ENCODE measurements at regions not wholly inside any gene's neighbourhood (a gene's known extent, or its start where the extent isn't known, plus 50 kb on each side); places are given as distances from the start of the nearest gene placed in this dataset.

DNA sequence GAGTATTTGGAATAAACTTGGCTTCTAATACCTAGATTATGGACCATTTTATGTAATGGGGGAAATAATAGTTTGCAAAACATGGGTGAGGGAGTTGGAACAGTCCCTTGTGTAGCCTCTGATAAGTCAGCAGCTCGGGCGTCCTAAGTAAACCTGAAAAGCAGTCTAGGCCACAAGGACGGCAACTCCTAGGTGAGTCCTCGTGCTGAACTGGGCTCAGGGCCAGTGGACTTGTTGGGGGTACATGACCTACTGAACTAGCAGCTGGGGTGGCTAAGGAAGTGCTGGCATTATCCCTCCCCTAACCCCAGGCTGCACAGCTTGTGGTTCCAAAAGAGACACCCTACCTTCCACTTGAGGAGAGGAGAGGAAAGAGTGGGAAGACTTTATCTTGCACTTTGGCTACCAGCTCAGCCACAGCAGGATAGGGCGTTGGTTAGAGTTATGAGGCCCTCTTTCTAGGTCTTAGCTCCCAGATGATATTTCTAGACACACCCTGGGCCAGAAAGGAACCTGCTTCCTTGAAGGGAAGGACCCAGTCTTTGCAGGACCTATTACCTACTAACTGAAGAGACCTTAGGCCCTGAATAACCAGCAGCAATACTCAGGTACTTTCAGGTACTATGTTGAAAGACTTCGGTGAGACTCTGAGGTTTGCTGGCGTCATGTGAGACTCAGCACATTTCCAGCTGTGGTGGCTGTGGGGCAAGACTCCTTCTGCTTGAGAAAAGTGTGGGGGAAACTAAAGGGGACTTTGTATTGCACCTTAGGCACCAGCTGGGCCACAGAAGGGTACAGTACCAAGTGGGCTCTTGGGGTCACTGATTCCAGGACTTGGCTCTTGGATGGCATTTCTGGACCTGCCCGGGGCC, 71.0 kb downstream of the AQP4 start:
- H3K27ac ChIP-seq = no peak overlapping the region
- DNase-seq (ENCODE audit: low read depth, low spot score) = no peak

DNA sequence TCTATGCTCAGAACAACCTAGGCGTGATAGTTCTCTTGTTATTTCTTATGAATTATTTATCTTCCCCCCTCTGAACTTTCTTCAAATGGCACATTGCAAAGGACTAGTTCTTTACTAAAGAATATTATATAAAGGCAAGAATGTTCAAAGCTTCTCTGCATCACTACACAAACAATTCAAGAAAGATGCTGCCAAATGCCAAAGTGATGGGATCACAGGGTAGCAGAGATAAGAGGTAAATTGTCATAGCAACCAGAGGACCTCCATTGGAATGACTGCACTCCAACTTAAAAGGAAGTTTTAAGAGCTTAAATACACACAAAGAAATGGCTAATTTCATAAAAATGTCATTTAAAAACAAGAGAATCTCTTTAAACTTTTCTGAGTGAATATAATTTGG, 72.8 kb downstream of the AQP4 start:
- H3K27ac ChIP-seq = no peak overlapping the region
- no peak for DNase-seq (ENCODE audit: low read depth, low spot score)

DNA sequence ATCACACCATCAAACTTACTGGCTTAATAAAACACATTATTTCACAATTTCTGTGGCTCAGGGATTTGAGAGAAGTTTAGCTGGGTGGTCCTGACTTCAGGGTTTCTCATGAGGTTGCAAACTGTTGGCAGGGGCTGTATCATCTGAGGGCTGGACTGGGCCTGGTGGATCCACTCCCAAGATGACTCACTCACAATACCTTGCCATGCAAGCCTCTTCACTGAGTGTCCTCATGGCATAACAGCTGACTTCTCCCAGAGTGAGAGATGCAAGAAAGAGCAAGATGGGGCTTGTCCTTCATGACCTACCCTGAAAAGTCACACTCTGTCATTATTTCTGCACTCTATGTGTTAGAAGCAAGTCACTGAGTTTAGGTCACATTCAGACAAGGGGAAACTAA, 73.8 kb downstream of the AQP4 start:
- H3K27ac ChIP-seq = peak overlapping the region; percentile 43
- peak; percentile 88 for DNase-seq (ENCODE audit: low read depth, low spot score)

DNA sequence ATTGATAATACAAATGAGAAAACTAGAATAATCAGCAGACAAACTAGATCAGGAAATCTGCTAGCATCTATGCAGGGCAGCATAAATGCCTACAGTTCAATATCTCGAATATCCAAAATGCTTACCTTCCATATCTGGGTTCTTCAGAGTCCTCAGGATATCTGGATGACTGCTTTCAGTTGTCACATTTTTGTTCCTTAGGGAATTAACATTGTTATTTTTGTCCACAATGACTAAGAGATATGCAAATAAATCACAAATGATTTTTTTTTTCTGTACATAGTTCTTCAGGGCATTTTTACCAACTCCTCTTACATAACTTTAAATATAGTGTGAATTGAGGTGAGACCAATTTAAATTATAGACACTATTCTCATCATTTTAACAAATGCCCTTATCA, 80.9 kb downstream of the AQP4 start:
- H3K27ac ChIP-seq = no peak overlapping the region
- DNase-seq (ENCODE audit: low read depth, low spot score) = no peak

DNA sequence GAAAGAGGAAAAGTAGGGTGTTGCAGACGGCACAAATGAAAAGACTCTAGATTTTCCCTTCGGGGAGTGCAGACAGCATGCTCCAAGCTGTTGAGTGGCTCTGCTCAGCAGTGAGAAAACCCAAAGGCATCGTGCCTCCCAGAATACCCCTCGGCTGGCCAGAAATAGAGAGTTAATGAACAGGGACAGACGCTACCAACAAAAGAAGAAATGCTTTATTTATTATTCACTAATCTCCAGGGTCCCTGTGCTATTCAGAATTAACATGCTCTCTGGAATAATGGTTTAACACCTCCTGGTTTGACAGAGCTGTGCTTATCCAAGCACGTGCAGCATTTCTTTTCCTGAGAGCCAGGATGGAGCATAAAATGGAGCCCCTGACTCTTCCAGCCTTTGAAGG, 82.3 kb downstream of the AQP4 start:
- DNase-seq (ENCODE audit: low read depth, low spot score) = no peak
- no peak overlapping the region for H3K27ac ChIP-seq

DNA sequence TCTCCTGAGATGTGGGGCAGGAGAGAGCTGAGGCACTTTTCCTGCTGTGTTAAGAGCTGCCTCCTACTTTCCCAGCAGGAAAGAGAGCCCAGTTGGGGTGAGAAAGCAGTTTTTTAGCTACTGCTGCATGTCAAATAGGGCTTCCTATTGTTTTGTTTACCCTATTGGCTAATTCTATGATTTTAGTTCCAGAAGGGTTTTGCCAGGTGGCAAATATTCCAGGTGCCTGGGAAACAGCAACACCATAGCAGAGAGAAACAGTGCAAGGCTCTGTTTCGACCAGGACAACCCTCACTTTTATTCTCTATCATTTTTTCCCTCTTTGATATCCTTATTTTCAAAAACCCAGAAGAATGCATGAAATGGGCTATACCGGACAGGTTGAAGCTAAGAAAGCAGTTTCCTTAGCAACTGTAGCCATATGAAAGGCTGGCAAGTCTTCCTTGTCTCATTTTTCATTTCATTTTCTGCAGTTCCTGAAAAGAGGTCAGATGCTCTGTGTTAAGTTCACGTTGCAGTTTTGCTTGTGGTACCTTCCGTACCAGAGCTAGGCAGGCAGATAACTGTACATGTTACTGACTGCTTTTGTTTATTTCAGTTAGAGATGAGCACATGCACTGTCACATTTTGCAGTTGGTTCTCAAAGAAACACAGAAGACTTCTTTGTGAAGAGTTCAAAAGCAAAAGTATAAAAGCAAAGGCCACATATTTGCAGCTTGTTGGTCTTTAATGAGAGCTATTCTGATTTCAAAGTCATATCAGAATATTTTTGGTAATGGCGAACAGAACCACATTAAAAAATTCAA, 84.8 kb downstream of the AQP4 start:
- DNase-seq (ENCODE audit: low read depth, low spot score) = no peak
- no peak overlapping the region for H3K27ac ChIP-seq

DNA sequence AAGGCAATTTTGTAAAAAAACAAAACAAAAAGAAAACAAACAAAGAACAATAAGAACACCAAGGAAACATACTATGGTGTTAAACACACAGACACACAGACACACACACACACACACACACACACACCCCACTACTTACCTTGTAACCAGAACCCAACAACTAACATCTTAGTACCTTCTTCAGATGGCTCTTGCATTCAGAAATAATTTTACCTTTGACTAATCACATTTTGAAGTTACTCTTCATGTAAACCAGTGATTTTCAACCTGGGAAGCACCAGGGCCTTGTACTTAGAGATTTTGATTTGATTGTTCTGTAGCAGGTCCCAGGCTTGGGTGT, 87.5 kb downstream of the AQP4 start:
- no peak overlapping the region for H3K27ac ChIP-seq
- no peak for DNase-seq (ENCODE audit: low read depth, low spot score)

DNA sequence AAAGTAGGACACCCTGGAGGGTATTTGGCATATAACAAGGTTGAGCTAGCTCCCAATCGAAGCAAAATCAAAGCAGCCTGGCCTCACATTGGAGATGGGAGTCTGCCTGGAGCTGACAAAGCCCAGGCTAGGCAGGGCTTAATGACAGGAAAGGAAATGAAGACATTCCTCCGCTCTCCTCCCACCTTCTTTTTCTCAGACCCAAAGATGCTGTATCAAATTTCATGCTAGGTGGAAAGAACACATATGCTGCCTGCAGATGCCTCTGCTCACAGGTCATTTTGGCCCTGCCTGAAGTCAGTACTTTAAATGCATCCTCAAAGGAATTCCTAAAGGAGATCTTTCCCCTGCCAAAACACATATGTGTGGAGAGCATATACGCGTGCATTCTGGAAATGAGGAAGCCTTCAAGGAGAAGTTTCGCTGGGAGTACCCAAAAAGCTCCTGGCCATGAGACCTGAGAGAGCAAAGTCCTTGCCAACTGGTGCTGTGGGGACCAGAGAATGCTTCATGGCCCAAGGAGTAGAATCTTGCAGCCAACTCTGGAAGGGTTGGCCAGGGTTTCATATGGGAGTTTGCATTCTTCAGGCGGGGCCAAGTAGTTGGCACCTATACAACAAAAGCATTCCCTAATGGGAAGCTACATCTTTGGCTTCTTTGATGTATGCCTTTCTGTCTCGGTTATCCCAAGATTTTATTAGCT, 88.0 kb downstream of the AQP4 start:
- no peak for DNase-seq (ENCODE audit: low read depth, low spot score)
- H3K27ac ChIP-seq = no peak overlapping the region

DNA sequence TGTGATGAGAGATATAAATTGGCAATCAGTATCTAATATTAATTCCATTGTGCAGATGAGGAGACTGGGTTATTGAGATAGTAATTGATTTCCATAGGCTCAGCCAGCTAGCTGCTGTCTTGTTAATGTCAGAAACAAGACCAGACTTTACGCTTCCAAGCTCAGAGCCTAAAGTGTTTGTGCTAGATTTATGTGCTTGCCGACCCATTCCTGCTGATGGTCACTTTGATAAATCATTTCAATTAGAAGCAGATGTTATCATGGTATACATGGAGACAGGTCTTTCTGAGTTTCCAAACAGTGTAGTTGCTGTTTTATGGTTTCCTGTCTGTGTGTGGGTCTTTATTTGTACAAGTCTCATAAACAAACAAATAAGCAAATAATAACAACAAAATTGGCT, 92.8 kb downstream of the AQP4 start:
- no peak for DNase-seq (ENCODE audit: low read depth, low spot score)
- no peak overlapping the region for H3K27ac ChIP-seq

DNA sequence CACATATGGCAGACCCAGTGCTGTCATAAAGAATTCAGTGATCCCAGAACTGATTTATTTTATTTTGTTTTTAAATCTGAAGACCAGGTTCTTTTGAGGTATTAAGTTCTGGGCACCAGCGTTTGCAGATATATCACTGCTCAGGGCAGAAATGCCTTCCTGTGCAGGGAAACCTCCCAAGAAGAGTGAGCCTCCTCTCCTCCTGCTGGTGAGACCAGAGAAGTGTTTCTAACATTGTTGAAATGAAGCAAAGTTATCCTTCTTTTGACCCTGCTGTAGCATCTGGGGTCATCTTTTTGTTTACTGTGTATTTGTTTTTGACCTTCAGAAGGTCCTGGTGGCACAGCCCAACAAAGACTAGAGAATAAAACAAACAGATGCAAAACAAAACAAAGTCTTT, 94.0 kb downstream of the AQP4 start:
- no peak overlapping the region for H3K27ac ChIP-seq
- no peak for DNase-seq (ENCODE audit: low read depth, low spot score)

DNA sequence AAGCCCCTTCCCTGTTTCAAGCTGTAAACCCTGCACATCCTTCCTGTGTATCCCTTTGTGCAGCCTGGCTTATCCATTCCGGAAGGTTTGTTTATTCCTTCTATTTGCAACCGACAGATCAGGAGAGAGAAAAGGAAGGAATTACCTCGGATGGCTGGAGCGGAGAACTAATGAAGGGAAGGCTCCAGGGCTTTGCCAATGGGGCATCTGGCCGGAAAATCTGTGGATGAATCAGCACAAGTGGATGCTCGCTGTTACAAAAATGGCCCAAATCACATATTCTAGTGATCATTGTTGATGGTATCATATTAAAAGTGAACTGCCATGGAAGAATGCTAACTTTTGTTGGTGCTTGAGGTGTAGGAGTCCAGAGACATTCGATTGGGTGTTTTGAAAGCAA, 97.1 kb downstream of the AQP4 start:
- no peak for DNase-seq (ENCODE audit: low read depth, low spot score)
- no peak overlapping the region for H3K27ac ChIP-seq

DNA sequence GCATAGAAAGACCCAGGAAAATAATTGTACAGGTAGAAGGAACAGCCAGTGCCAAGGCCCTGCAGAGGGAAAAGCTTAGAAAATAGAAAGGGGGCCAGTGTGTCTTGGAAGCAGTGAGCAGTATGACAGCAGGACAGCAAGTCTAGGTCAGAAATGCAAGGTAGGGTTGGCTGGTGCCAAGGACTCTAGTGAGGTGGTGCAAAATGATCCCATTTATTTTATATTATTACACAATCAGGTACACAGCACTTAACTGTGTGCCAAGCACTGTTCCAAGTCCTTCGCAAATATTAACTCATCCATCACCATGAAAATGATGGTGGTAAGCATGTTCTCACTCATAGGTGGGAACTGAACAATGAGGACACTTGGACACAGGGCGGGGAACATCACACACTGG, 100.0 kb downstream of the AQP4 start:
- no peak overlapping the region for H3K27ac ChIP-seq
- DNase-seq (ENCODE audit: low read depth, low spot score) = no peak

DNA sequence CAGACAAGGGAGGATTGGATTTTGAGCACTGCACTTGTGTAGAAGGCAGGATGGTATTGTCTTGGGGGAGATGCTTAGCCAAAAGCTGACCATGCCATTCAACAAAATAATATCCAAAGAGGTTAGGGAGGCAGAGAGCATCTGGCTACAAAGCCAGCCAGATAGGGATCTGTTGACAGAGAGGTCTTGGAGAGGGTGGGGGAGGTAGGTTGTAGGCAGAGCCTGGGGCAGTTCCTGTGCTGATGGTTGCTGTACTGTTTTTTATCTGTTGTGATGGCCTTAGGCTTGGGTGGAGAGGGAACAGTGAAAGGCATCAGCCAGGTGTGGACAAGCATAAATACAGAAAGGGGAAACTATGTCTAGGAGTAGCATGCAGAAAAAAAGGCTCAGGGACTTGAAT, 100.9 kb downstream of the AQP4 start:
- no peak for DNase-seq (ENCODE audit: low read depth, low spot score)
- H3K27ac ChIP-seq = no peak overlapping the region

DNA sequence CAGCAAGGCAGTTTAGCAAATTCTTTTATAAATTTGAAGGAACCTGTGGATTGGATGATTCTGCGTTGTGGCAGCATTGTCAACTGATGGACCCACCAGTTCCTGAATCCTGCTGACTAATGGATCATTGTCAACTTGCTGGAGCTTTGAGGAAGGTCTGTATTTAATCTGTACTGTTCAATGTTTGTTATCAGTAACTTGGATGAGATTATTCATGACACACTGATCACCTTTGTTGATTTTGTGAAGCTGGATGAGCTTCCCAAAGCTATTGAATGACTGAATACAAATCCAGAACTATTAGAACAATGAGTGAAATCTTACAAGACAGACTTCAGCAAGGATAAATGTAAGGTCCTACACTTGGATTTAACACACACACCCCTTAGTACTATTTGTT, 101.3 kb downstream of the AQP4 start:
- DNase-seq (ENCODE audit: low read depth, low spot score) = no peak
- H3K27ac ChIP-seq = no peak overlapping the region

DNA sequence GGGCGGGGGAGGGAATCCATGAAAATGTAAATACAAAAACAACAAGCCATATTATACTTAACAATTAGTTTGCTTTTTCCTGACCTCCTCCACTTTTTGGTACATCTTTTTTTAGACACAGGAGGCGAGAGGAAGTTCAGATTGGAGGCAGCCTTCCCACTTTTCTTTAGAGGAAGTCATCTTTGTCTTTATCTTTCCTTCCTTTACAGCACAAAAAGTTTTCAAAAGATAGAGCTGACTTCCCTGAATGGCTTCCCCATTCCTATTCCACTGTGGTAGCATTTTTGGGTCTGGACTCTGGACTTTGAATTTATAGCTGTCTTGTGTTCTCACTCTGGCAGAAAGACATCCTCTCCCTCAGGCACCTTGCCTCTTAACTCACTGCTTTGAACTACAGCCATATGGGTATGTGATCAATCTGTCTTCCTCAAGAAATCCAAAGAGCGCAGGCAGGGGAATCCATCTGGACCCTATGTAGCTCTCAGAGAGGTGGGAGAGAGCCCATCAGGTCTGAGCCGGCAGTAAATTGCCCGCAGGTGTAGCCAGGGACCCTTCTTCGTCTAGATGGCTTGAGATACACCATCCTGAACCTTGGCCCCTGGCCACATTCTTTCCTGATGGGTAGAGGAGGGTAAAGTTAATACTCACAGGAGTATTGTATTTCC, 101.9 kb downstream of the AQP4 start:
- H3K27ac ChIP-seq = no peak overlapping the region
- no peak for DNase-seq (ENCODE audit: low read depth, low spot score)

DNA sequence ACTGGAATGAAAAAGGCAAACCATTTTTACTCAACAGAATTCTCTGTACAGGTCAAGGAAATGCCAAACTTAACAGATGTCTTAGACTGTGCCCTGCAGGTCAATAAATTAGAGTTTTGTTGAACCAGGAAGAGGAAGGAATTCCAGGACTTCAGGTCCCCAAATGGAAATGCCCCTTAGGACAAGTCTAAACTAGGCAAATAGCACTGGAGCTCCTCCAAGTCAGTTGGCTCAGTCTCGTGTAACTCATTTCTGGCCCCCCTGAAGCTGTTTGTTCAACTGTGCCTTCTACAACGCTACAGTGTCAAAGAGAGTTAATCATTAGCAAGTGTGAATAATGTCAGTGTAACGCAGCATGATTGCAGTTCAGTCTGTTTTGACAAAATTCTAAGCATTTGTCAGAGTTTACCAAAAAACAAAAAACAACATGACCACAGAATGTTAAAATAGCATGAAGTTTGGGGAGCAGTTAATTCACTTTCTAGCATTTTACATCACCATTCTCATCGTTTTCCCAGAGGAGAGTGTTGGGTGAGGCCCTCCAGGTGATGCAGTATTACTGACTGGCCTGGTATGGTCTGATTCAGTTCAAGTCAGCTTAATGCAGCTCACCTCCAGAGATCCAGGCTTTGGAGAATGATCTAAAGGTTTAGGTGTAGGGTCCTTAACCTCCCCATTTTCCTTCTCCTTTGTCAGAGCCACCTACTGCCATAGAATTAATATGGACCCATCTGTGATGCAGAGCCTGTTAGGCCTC, 108.1 kb downstream of the AQP4 start:
- DNase-seq (ENCODE audit: low read depth, low spot score) = no peak

DNA sequence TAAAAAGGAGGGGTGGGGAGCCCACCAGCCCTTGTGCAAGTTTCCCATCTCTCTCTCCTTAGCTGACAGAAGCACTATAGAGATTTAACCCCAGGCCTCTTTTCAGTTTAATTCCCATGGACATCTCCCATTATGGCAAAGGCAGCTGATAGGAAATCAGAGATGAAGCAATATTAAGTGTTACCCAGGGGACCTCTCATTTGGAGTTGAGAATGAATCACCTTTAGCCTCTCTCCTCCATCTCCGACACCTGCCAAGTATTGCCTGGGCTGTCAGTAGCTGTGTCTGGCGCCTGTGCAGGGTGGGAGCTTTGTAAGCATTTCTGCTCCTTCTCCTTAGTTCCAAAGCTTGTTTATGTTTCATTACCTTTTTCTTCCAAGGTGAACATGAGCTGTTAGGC, 109.0 kb downstream of the AQP4 start:
- DNase-seq (ENCODE audit: low read depth, low spot score) = no peak
- peak overlapping the region; percentile 34 for H3K27ac ChIP-seq

More for the DNA sequence above, 108.1 kb downstream of the AQP4 start:
- peak overlapping the region; percentile 34 for H3K27ac ChIP-seq

DNA sequence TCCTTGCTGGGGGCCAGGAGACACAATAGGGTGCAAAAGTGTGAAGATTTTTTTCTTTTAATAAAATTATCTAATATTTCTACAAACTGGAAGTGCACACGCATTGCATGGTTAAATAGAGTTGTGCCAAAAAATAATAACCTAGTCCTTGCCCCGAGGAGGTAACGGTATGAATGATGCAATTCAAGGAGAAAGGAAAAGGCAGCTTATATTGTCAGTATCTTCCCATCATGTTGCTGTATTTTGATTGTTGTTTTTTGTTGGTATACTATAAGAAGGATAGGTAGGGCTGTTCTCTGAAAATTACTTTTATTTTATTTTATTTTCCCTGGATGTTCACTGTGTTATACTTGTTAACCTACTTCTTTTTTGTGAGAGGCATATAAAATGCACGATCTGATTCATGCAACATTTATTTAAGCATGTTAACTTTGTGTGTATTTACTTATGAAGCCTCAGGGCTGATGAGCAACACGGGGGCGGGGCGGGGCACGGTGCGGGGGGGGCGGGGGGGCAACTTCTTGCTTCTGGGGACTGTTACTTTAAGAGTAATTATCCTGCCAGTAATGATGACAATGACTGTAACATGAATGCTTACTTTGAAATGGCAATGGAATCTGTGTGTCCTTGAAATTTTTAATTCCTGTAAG, 118.6 kb downstream of the AQP4 start:
- peak overlapping the region; percentile 40 for H3K27ac ChIP-seq
- no peak for DNase-seq (ENCODE audit: low read depth, low spot score)

DNA sequence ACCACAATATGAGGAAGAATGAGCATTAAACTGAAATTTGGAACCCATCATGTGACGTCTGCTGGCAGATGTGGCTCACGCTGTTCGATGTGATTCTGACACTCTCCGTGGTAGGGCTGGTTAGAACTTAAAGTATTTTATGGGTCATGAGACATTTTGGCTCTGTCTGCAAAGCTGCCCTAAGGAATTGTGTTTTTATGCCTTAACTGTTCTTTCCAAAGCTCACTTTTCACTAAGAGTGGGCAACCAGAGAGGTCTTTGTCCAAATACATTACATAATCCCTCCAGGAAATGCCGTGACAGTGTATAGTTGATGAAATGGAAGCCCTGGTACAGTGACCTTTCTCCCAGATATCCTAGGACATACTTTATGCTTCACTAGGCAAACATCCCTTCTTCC, 119.1 kb downstream of the AQP4 start:
- H3K27ac ChIP-seq = peak overlapping the region; percentile 40
- no peak for DNase-seq (ENCODE audit: low read depth, low spot score)

All from epithelial cell of prostate (primary cell).